Ramos (cell line): ENCODE measurements at regions not wholly inside any gene's neighbourhood (a gene's known extent, or its start where the extent isn't known, plus 50 kb on each side); places are given as distances from the start of the nearest gene placed in this dataset.

Source experiments
- in situ Hi-C: fragments of 300-500 bp; cut with MboI; formaldehyde crosslinking; loops from one replicate; pipeline ENCODE4 v1.14.3; 2022; ENCODE audit warnings: low sequenced_read_pairs; ENCODE audit not compliant: unreplicated experiment

GRCh38 chr14:34113005-34113511 is 162.2 kb upstream of the EGLN3 start:
- in situ Hi-C loops, result no loop called here

- in situ Hi-C loops, result no loop called here
Measured at GRCh38 chr14:34111953-34112352, 161.1 kb upstream of the EGLN3 start.

DNA sequence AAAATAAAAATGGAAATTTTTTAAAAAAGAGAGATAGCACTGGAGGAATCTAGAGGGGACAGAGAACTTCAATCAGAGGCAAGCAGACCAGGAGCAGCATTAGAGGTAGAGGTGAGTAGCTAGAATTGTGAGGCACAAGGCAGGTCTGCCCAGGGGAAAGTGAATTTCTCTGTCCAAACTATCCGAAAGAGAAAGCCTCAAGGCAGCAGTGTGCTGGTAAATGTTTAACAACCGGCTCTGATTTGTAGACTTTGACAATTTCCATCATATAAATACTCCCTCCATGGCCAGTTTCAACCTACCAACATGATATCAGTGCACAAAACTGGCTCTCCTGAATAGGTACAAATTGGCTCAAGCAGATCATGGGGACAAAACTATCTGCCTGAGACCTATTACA is 160.6 kb upstream of the EGLN3 start:
- in situ Hi-C loops, result no loop called here

- in situ Hi-C loops, result no loop called here
Measured at GRCh38 chr14:34110531-34110930, 159.7 kb upstream of the EGLN3 start.

DNA sequence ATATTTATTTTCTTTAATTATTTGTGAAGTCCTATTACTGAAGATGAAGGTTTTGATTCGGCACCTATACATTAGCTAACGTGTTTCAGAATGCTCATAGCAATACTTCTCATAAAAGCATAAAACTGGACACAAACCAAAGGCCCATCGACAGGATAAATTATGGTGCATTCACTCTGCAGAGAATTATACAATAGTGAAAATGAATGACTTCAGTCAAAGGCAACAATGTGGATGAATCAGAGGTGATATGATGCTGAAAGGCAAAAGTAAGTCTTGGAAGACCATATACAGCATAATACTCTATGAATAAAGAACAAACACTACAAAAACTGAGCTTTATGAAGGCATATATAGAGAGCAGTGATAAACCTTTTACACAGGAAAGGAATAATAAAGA is 156.6 kb upstream of the EGLN3 start:
- in situ Hi-C loops, result no loop called here

- in situ Hi-C loops, result no loop called here
Measured at GRCh38 chr14:34106310-34106709, 155.4 kb upstream of the EGLN3 start.

- in situ Hi-C loops, result no loop called here
Measured at GRCh38 chr14:34104489-34105397, 153.9 kb upstream of the EGLN3 start.

DNA sequence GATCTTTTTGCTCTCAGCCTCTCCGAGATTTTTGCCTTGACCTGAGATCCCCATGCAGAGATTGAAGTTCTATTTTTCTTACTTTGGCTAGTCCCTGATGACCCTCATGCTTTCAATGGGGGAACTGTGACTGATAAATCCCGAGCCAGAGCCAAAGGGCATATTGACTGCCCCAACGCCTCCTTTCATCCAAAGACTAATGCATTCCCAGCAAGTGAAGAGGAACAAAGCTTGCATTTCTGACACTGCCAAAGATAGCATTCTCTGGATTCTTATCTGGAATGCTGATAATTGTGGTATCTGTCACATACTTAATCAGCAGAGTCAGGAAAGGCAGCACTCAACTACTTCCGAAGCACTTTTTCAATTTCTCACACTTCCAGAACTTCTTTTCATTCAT is 152.3 kb upstream of the EGLN3 start:
- in situ Hi-C loops, result no loop called here

- in situ Hi-C loops, result no loop called here
Measured at GRCh38 chr14:34099635-34100034, 148.8 kb upstream of the EGLN3 start.

DNA sequence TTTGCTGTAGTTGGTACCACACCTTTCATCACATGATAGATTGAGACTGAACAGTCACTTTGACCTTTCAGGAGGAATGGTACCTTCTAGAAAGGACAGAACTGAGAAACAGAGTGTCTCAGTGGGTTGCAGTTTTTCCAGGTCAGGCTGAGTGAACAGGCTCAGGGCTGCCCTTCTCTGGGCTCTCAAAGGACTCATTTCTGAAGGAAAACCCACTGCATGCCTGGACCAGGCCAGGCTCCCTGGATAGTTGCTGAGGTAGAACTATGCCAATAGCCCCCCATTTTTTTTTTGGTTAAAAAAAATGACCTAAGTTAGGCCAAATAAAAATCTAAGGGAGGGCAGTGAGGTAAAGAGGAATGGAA is 148.1 kb upstream of the EGLN3 start:
- in situ Hi-C loops, result no loop called here

DNA sequence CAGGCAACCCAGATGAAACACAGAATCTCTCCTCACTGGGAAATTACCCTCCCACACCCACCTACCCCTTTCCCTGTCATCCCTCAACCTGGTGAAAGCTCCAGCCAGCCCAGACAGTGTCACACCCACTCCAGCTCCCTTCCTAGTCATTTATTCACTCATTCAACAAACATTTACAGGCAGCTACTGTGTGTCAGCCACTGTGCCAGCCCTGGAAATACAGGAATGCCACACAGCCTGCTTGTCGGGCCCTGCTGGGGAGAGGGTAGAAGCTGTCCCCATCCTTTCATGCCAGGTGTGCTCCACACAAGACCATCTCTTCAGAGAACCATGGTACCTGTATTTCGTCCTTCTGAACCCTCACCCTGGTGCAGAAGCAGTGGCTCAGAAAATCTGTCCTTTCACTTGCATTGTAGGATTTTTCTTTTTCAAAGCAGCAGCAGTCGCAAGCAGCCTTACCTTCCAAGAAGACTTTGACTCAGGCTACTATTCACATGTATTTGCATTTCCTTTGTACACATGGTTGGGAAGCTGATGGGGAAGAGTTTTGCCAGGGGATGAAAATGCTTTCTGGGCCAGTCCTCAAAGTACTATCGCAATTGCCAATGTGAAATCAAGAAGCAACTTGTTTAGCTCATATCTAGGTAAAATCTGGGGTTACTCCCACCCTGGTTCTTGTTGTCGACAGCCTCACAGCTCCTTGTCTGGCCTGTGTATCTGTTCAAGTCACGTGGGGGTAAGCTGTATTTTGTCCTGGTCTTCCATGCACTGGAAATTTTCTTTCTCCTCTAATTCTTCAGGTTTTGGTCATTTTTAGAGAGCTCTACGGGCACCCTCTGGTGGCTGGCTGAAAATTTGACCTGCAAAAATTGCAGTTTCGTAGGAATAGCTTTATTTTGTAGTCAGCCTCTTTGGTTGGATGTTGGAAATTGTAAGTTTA is 147.4 kb upstream of the EGLN3 start:
- in situ Hi-C loops, result no loop called here

DNA sequence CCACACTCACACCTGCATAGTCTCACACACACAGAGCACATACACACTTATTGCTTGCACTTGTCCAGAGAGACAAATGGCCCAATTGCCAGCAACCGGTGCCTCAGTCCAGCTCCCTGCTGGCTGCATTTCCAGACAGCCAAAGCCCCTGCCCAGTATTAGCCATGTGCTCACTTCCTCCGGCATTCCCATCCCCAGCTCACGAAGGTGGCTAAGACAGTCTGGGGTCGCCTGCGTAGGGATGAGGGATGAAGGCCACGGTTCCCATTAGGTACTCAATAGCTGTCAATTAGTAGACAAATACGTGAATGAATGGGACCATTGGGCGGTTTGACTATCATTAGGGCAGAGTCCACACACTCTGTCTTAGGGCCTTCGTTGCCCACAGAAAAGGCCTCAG is 146.8 kb upstream of the EGLN3 start:
- in situ Hi-C loops, result no loop called here

DNA sequence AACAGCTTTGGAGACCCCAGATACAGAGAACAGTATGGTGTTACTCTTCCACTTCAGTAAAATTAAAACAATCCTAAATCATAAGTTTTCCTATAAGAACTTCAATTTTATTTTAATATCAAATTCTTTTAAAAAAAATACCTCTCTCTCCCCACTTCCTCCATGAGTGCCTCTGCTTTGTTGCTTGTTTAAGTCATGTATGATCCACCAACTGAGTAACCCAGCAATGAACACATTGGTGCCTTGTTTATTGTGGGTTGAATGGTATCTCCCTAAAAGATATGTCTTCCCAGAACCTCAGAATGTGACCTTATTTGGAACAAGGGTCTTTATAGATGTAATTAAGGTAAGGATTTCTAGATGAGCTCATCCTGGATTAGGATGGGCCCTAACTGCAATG is 143.5 kb upstream of the EGLN3 start:
- in situ Hi-C loops, result no loop called here

DNA sequence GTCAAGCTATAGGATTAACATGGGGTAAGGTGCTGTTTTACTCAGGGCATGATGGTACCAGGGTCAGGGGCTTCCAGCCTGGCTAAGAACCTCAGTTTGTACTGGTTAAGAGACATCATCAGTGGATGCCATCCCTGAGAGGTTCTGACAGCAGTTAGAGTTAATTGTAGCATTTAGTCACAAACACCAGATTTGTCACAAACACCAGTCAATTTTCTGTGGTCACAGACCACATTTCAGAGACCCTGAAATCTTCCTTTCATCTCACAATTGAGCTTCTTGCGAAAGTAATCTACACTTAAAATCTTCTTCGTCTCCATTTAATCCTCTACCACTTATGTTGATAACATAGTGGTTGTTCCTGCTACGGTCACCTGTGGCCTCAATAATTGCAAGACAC is 143.0 kb upstream of the EGLN3 start:
- in situ Hi-C loops, result no loop called here

GRCh38 chr14:34090451-34090850 is 139.6 kb upstream of the EGLN3 start:
- in situ Hi-C loops, result no loop called here

DNA sequence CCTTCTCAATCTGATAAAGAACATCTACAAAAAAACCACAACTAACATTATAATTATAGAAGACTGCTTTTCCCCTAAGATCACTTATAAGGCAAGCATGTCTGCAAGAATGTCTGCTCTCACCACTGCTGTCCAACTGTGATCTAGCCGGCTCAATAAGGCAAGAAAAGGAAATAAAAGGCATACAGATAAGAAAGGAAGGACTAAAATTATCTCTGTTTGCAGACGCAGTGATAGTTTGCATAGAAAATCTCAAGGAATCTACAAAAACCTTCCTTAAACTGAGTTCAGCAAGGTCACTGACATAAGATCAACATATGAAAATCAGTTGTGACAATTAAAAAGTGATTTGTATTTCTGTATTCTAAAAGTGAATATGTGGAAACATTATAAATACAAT is 138.0 kb upstream of the EGLN3 start:
- in situ Hi-C loops, result no loop called here

- in situ Hi-C loops, result no loop called here
Measured at GRCh38 chr14:34087571-34087970, 136.7 kb upstream of the EGLN3 start.

DNA sequence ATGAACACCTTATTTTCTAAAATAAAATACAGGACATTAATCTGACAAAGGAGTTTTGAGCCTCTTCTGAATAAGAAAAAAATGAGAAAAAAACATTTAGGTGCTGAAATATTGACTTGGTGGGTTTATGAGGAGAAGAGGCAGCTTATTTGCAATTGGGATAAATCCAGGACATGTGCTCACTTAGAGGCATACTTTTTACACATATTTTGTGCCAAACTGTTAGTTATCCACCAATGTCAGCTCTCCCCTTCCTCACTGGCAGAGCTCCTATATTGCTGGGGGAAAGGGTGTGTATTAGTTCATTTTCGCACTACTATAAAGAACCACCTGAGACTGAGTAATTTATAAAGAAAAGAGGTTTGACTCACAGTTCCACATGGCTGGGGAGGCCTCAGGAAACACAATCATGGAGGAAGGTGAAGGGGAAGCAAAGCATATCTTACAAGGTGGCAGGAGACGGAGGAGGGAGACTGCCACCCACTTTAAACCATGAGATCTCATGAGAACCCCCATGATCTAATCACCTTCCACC is 135.4 kb upstream of the EGLN3 start:
- in situ Hi-C loops, result no loop called here

DNA sequence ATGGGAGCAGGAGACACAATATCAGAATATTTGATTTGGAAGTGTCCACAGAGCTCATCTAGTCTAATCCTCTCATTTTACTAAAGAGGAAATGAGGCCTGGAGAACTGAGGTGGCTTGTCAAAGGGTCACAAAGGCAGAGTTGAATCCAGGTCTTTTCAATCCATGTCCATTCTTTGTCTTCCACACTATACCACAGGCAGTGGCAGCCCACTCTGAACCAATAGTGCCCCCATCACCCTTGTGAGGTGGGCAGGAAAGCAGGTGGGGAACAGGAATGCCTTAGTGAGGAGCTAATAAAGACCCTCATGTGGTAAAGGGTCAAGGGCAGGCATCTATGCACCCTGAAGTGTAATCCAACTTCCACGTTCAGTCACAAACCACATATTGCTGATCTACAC is 134.8 kb upstream of the EGLN3 start:
- in situ Hi-C loops, result no loop called here

GRCh38 chr14:34081576-34082136 is 130.8 kb upstream of the EGLN3 start:
- in situ Hi-C loops, result no loop called here
